Peyer's patch (tissue), 4 donors: ENCODE measurements at regions not wholly inside any gene's neighbourhood (a gene's known extent, or its start where the extent isn't known, plus 50 kb on each side); places are given as distances from the start of the nearest gene placed in this dataset.

Experiments used
- DNase-seq, 3 donors: peaks; one replicate each; pipeline ENCODE4 v3.0.0-alpha.2; 2017 to 2019
- H3K27ac ChIP-seq, 4 donors: fragments of 200-600 bp; sonication (generic); one replicate each; pipeline ENCODE4 v1.5.1; 2016 to 2019
- H3K27me3 ChIP-seq, 2 donors: fragments of 200-600 bp; sonication (generic); one replicate each; pipeline ENCODE4 v1.5.1; 2019
- H3K36me3 ChIP-seq, 3 donors: fragments of 200-600 bp; sonication (generic); one replicate each; pipeline ENCODE4 v1.5.1; 2016 to 2019
- H3K4me1 ChIP-seq, 4 donors: fragments of 200-600 bp; sonication (generic); one replicate each; pipeline ENCODE4 v1.5.1; 2016 to 2019
- H3K4me3 ChIP-seq, 4 donors: fragments of 200-600 bp; sonication (generic); 1 replicate in 3 of 4; 2 replicates in 1 of 4; pipeline ENCODE4 v1.5.1; 2016 to 2019; ENCODE audit warnings: mild to moderate bottlenecking in 1 of 4
- H3K9me3 ChIP-seq, 4 donors: fragments of 200-600 bp; sonication (generic); one replicate each; pipeline ENCODE4 v1.5.1; 2016 to 2019; ENCODE audit warnings: mild to moderate bottlenecking in 1 of 4
- POLR2A ChIP-seq, 2 donors: fragments of 450-650 bp; IDR thresholded peaks; one replicate each; pipeline ENCODE4 v1.5.1; 2017; ENCODE audit warnings: antibody characterized with exemption in 2 of 2, mild to moderate bottlenecking in 2 of 2, moderate library complexity in 2 of 2
- TF ChIP-seq, protein P1 (sequence below), 6 experiments: fragments of 450-650 bp in 4 of 6; fragments of 200-600 bp in 2 of 6; sonication (generic) in 1 of 6; IDR thresholded peaks; one replicate each; pipeline ENCODE4 v1.5.1; 2017 to 2019; ENCODE audit warnings: antibody characterized with exemption in 6 of 6, mild to moderate bottlenecking in 3 of 6, moderate library complexity in 1 of 6

DNA sequence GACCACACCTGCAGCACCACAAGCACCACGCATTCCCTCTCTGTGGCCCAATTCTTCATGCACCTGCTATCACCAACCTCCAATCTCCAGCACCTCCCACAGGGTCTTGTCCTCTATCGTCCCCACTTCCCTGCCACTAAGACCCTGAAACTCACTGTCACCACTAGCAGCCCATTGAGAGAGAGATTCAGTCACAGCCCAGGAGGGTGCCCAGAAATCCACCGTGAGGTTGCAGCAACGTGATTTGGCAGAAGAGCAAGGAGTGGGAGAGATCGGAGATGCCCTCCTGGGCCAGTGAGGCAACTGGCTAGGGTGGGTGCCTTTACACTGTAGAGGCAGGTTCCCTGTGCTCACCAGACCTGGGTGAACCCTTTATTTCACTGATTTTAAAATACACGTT lies 90.1 kb downstream of the ANKRD60 start:
- no peaks in the 10 kb centered on the region for H3K36me3 ChIP-seq
- H3K4me1 ChIP-seq = no peaks in the 10 kb centered on the region
- no peaks in the 10 kb centered on the region for H3K27me3 ChIP-seq
- no peak overlapping the region for H3K27ac ChIP-seq
- no peak overlapping the region for H3K4me3 ChIP-seq
- DNase-seq = peak in 1 of 3 donors; percentile 7
- TF ChIP-seq, protein P1, sequence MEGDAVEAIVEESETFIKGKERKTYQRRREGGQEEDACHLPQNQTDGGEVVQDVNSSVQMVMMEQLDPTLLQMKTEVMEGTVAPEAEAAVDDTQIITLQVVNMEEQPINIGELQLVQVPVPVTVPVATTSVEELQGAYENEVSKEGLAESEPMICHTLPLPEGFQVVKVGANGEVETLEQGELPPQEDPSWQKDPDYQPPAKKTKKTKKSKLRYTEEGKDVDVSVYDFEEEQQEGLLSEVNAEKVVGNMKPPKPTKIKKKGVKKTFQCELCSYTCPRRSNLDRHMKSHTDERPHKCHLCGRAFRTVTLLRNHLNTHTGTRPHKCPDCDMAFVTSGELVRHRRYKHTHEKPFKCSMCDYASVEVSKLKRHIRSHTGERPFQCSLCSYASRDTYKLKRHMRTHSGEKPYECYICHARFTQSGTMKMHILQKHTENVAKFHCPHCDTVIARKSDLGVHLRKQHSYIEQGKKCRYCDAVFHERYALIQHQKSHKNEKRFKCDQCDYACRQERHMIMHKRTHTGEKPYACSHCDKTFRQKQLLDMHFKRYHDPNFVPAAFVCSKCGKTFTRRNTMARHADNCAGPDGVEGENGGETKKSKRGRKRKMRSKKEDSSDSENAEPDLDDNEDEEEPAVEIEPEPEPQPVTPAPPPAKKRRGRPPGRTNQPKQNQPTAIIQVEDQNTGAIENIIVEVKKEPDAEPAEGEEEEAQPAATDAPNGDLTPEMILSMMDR (IDR thresholded peaks at IDR 0.05) = no peak
- TF ChIP-seq POLR2A (IDR thresholded peaks at IDR 0.05) = no peak
- H3K9me3 ChIP-seq = no peaks in the 10 kb centered on the region

DNA sequence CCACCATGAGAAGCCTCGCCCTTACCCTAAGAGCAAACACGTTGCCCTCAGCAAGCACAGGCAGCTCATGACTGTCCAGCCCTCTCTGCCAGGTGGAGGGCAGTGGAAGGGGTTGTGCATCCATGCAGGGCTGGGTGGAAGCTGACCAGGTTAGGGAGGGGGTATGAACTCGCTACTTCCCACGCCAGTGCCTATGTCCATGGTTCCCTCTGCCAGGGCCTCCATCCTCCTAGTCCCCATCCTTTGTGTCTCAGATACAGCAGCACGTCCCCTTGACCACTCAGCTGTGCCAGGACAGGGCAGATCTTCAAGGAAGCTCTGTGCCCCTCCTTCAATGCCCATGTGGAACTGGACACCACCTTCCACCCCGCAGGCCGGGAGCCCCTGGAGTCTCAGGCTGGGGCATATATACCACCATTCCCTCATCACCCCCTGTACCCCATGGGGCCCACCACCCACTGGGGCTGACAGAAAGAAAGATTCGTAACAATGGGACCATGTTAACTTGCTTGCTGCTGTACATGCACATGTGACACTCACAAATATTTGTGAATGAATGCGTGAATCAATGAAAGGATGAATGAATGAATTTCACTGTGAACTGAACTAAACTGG lies 90.7 kb downstream of the ANKRD60 start:
- Histone ChIP-seq H3K4me1 (no peaks in the 10 kb centered on the region), H3K9me3 (no peaks in the 10 kb centered on the region), H3K36me3 (no peaks in the 10 kb centered on the region), H3K27ac (no peak overlapping the region), H3K4me3 (no peak overlapping the region), H3K27me3 (no peaks in the 10 kb centered on the region)
- TF ChIP-seq POLR2A (IDR thresholded peaks at IDR 0.05) = no peak
- DNase-seq = no peak

- no peak for DNase-seq
- no peaks in the 10 kb centered on the region for H3K9me3 ChIP-seq
- no peaks in the 10 kb centered on the region for H3K36me3 ChIP-seq
- TF ChIP-seq, protein P1 (IDR thresholded peaks at IDR 0.05) = no peak
- TF ChIP-seq POLR2A (IDR thresholded peaks at IDR 0.05) = no peak
- no peak overlapping the region for H3K4me3 ChIP-seq
- no peaks in the 10 kb centered on the region for H3K27me3 ChIP-seq
- H3K27ac ChIP-seq = no peak overlapping the region
- H3K4me1 ChIP-seq = no peaks in the 10 kb centered on the region
Measured at GRCh38 chr20:58137236-58137635, 91.2 kb downstream of the ANKRD60 start.

DNA sequence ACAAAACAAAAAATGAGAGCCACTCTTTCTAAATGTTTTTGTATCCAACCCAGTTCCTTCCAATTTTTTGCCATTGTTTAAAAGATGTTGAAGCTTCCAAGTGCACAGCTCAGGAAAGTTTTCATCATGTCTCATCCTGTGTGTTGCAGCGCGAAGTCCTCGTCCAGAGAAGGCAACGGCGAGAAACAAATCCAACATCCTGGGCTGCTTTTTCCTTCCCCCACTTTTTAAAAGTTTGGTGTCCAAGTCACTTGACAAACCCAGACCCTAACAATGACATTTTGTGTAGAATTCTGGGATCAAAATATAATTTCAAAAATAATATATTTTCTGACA lies 92.3 kb downstream of the ANKRD60 start:
- Histone ChIP-seq H3K27me3 (no peaks in the 10 kb centered on the region), H3K9me3 (no peaks in the 10 kb centered on the region), H3K36me3 (no peaks in the 10 kb centered on the region), H3K27ac (no peak overlapping the region), H3K4me1 (no peaks in the 10 kb centered on the region), H3K4me3 (no peak overlapping the region)
- no peak for DNase-seq
- TF ChIP-seq, protein P1 (IDR thresholded peaks at IDR 0.05) = no peak
- no peak for TF ChIP-seq POLR2A (IDR thresholded peaks at IDR 0.05)

DNA sequence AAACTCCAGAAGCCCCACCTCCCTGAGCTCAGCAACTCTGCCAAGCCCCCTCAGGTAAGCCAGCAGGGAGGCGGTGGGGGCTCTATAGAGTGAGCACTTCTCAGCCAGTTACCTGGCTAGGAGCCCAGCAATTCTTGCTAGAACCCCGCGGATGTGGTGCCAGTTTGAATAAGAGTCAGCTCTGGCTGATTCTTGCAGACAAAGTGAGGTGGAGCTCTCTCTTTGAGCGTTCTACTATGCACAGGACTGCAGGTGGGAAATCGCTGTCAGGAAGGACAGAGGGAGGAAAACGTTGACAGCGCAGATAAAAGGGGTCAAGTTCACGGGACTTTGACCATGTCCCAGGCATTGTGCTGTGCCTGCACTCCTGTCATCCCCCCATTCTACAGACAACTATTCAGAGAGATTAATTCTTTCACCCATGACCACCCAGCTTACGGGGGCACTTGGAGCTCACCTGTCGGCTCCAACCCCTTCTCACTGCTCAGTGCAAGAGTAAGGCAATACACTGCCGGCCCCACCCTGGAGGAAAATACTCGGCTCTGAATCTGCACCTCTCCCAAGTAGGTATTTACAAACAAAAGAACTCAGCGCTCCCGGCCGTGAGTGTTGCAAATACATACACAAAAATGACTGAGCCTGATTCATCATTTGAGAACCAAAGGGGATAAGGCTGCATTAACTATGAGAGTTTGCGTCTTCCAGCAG lies 92.9 kb downstream of the ANKRD60 start:
- no peak for DNase-seq
- TF ChIP-seq, protein P1 (IDR thresholded peaks at IDR 0.05) = no peak
- no peak for TF ChIP-seq POLR2A (IDR thresholded peaks at IDR 0.05)
- H3K4me3 ChIP-seq = no peak overlapping the region

DNA sequence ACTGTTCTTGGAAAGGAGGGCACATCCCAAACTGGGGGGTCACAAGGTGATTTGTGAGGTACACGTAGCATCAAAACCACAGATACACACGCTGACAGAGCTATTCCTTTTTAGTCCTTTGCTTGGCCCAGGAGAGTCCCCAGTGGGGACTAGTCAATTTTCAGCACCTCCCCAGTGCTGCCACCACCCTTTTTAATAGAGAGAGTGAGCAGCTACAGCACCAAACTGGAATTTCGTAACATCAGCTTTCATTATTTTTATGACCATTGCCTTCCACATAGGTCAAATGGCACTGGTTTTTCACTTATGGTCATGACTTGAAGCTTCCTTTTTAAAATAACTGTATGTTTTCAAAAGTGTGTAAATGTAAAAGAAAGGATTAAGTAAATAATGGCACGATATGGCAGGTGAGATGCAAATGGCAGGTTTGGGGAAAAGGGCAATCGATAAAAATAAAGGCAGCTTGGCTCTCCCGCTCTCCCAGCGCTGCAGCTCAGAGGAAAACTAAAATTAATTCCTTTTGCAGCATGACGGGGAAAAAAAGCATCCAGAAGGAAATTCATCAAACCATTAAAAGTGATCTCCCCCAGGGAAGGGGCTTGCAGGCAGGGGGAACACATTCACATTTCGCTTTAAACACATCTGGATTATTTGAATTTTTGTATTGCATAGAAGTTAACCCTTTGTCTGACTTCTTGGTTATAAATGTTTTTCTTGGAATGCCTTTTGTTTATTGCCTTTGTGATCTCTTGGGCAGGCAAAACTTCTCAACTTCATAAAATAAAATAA lies 95.2 kb downstream of the ANKRD60 start:
- no peak overlapping the region for H3K27ac ChIP-seq
- H3K4me1 ChIP-seq = no peaks in the 10 kb centered on the region
- no peaks in the 10 kb centered on the region for H3K9me3 ChIP-seq
- no peak for DNase-seq
- H3K4me3 ChIP-seq = no peak overlapping the region
- TF ChIP-seq, protein P1 (IDR thresholded peaks at IDR 0.05) = no peak
- TF ChIP-seq POLR2A (IDR thresholded peaks at IDR 0.05) = no peak
- no peaks in the 10 kb centered on the region for H3K27me3 ChIP-seq
- no peaks in the 10 kb centered on the region for H3K36me3 ChIP-seq

More for the DNA sequence above, 92.9 kb downstream of the ANKRD60 start:
- no peaks in the 10 kb centered on the region for H3K4me1 ChIP-seq
- no peak overlapping the region for H3K27ac ChIP-seq
- no peaks in the 10 kb centered on the region for H3K9me3 ChIP-seq
- H3K36me3 ChIP-seq = no peaks in the 10 kb centered on the region
- no peaks in the 10 kb centered on the region for H3K27me3 ChIP-seq
